Left forelimb (tissue), 1 donor: ENCODE measurements at regions not wholly inside any gene's neighbourhood (a gene's known extent, or its start where the extent isn't known, plus 50 kb on each side); places are given as distances from the start of the nearest gene placed in this dataset.

Source experiments
- DNase-seq: peaks from one replicate; pipeline ENCODE4 v3.0.0-alpha.2; 2018; ENCODE audit warnings: low spot score

- no peak for DNase-seq
These were observed 178.3 kb upstream of the RAB4A start for GRCh38 chr1:229092377-229093237.

GRCh38 chr1:229093238-229093540, 177.7 kb upstream of the RAB4A start:
- DNase-seq, result no peak

GRCh38 chr1:229093609-229094336, 177.1 kb upstream of the RAB4A start:
- DNase-seq, result no peak

DNA sequence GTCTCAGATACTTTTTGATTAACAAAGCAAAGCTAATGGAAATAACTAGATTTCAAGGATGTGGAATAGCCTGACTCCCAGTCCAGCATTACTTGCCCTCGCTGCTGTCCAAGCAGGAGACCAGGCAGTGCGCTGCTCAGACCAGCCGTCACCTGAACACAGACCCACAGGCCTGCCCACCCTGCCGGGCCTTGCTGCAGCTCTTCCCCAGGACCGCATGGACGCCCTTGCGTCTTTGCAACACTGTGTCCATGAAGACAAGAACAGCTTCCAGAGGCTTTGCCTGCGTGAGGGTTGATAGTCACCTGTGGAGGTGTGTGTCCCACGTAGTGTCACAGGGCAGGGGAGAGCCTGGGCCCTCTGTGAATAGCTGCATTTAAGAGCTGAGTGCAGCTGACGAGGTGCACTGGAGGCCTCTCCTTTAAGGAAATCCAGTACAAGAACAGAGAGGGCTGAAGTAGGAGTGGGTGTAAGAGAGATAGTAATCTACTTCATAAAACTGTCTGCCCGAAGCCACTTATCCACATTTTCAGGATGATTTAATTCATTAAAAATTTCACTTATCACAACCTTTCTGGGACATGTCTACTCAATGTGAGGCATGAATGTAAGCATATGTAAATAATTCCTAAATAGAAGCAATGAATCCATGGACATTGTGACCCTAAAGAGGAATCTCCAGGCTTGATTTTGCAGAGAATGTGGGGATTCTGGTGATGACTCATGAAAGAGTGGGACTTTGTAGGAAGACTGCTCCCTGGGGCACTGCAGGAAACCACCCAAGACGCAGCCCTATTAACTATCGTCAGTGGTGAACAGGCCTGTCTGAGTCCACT, 176.2 kb upstream of the RAB4A start:
- no peak for DNase-seq

DNA sequence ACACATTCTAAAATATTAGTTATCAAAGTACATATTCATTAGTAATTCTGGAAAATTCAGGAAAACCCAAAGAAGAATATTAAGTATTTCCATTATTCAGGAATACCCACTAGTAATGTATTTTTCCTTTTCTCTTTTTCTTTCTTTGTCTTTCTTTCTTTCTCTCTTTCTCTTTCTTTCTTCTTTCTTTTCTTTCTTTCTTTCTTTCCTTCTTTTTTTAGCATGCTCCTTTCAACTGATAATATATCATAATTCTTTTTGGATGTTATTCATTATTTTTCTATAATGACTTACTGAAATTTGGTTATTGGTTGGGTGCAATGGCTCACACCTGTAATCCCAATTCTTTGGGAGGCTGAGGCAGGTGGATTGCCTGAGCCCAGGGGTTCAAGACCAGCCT, 175.6 kb upstream of the RAB4A start:
- no peak for DNase-seq

- DNase-seq, result no peak
These were observed 173.6 kb upstream of the RAB4A start for GRCh38 chr1:229097356-229097755.

DNA sequence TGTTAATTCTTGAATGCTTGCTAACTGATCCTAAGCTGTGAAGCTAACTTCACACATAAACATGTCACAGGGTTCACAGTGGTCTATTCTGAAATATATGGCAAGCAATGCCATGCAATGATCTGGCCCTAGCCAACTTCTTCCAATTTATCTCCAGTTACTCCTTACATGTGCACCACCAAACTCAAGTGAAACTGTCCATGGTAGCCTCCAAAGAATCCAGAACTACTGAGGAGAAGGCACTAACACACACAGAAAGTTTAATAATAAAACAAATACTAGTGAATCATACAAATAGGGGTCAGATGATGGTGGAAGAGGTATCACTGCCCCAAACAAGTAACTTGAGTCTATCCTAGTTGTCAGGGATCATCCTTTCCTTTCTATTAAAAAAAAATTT, 172.6 kb upstream of the RAB4A start:
- no peak for DNase-seq

GRCh38 chr1:229098903-229099578, 171.9 kb upstream of the RAB4A start:
- no peak for DNase-seq

- no peak for DNase-seq
These were observed 169.7 kb upstream of the RAB4A start for GRCh38 chr1:229101011-229101871.

DNA sequence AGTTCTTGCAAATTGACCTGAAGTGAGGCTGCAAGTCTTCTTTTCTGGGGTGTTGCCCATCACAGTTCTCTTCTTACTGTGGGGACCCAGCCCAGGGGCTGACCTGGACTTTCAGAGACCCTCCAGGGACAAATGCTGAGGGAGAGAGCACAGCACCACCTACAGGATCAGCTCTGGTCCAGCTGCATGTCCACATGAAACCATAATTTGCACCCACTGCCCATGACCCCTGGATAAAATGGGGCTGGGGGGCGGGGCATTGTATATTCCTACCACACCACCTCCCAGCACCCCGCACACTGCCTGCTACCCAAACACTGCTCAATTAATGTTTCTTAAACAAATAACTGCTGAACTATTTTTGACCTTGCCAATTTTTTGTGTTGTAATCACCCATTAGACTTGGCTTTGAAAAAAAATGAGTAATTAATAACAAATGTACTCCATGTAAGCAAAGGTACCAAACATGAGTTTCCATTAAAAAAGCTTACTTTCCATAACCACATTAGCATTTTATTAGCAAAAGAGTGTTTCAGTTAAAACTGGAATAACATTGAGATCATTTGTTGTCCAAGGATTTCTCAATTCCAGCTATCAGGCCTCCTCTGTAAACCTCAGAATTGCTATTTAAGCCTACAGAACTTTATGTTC, 168.0 kb upstream of the RAB4A start:
- DNase-seq, result no peak

DNA sequence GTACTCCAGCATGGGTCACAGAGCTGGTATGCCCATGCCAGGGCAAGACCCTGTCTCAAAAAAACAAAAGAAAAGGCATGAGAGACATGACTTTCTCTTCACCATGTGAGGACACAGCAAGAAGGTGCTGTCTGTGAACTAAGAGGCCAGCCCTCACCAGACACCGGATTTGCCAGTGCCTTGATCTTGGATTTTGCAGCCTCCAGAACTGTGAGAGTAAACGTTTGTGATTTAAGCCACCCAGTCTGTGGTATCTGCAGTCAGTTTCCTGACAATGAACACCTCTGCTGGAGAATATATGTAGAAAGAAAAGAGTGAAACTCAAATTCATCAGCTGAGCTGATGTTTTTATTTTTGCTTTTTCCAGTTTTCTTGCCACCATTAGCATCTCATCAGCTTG, 166.3 kb upstream of the RAB4A start:
- no peak for DNase-seq

DNA sequence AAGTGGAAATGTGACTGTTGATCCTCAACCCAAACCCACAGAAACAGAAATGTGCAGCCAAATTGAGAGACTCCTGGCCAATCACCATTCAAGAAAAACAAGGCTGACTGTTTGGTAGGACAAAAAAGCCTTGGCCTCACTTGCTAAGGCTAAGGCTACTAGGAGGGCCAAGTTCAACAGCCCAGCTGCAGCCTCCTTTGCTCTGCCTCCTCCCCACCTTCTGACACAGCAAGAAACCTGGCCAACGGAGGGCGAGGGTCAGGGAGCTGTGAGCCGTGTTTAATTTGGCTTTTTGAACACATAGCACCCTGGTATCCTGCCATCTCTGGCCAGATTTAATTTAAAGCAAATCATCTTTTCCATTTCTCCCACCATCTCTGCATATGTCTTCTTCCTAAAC, 165.8 kb upstream of the RAB4A start:
- no peak for DNase-seq

DNA sequence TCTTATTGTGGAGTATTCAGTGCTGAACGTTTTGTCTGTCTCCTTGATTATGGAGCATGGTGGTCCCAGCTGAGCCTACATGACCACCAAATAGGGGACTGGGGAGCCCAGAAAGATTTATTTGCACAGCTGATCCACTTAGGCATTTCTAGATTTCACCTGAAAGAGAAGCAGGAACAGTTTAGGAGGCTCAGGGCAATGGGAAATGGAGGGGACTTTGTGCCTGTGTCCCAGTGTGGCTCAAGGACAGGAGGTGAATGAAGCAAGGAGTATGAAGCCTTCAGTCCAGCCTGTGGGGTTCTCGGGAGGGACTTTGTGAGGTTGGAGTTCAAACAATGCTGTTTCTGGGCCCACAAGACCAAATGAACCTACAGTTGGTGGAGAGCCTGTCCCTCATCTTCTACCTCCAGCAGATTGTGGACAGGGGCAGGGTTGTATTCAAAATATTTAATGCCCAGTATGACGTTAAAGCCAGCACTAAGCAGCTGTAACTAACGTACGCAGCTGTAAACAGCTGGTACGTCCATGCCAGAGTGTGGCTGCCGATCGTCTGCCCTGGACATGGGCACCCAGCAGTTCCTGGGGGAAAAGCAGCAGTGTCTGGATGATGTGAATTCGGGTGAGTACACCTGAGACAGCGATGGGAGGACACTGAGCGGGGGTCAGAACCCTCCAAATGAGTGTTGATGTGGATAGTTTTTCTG, 164.9 kb upstream of the RAB4A start:
- DNase-seq, result no peak

GRCh38 chr1:229106526-229107125, 164.3 kb upstream of the RAB4A start:
- no peak for DNase-seq

GRCh38 chr1:229107304-229107815, 163.6 kb upstream of the RAB4A start:
- DNase-seq, result no peak

GRCh38 chr1:229107972-229108371, 162.9 kb upstream of the RAB4A start:
- DNase-seq, result no peak

GRCh38 chr1:229108598-229109201, 162.2 kb upstream of the RAB4A start:
- DNase-seq, result no peak

DNA sequence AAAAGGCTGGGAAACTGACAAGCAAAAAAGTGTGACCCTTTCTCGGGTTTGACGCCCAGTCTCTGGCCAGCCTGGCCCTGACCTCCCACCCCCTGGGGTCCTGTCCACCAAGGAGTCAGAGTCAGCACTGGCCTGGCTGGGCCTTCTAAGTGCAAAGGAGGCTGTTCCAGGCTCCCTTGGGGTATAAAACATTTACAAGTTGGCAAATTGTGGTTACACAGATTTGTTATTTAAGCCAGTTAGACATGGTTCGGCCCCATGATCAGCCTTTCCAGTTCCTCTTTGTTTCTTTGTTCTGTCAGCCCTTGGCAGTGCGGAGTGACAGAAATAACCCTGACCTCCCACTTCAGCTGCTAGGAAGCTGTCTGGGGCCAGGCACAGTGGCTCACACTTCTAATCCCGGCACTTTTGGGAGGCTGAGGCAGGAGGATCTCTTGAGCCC, 161.6 kb upstream of the RAB4A start:
- no peak for DNase-seq

GRCh38 chr1:229110986-229111385, 159.9 kb upstream of the RAB4A start:
- DNase-seq, result no peak
